Fibroblast of skin of abdomen (primary cell): ENCODE measurements at regions not wholly inside any gene's neighbourhood (a gene's known extent, or its start where the extent isn't known, plus 50 kb on each side); places are given as distances from the start of the nearest gene placed in this dataset.
"Not testable (repeated sequence)": the region's sequence is repeated elsewhere in the genome, so short reads cannot be mapped to it uniquely, and the experiment has no call there.

Experiments used
- DNase-seq: peaks from one replicate; pipeline ENCODE4 v3.0.0-alpha.2; 2013

DNA sequence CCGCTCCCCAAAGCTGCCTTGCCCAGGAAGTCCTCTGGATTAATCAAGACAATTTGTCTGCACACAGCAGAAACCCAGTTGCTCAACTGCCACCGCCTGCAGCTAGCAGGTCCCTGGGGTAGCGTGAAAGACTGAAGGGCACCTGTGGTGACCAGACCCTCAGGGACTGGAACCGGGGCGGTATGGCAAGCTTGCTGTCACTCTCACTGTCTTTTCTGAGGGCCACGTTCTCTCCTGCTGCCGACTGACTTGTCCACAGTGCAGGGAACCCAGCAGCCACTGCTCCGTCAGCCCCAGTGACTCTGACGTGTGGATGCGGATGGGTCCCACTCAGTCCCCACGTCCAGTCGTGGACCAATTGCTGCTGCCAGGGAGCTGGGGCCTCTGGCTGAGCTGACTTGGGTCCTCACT, 72.8 kb upstream of the PMEPA1 start:
- no peak for DNase-seq

DNA sequence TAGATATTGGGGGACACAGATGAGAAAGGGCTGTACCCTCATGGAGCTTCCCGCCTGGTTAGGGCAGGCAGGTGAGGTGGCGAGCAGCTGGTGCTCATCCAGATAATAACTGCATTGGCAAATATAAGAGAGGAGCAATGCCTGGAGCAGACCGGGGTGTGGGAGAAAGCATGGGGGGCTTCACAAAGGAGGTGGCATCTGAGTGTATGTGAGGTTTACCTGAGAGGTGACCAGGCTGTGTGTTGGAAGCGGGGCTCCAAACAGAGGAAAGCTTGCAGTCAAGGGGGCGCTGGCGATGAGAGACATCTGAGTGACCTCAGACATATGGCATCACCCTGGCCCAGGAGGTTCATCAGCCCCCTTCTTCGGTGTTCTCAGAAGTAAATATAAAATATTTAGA, 72.1 kb upstream of the PMEPA1 start:
- no peak for DNase-seq

DNA sequence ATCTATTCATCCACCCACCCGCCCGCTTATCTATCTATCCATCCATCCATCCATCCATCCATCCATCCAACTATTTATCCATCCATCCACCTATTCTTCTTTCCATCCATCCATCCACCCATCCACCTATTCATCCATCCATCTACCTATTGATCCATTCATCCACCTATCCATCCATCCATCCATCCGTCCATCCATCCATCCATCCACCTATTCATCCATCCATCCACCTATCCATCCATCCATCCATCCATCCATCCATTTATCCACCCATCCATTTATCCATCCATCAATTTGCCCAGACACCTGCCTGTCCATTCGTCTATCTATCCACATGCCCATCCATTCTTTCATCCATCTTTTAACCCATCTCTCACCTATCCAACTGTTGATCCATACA, 71.1 kb upstream of the PMEPA1 start:
- no peak for DNase-seq

DNA sequence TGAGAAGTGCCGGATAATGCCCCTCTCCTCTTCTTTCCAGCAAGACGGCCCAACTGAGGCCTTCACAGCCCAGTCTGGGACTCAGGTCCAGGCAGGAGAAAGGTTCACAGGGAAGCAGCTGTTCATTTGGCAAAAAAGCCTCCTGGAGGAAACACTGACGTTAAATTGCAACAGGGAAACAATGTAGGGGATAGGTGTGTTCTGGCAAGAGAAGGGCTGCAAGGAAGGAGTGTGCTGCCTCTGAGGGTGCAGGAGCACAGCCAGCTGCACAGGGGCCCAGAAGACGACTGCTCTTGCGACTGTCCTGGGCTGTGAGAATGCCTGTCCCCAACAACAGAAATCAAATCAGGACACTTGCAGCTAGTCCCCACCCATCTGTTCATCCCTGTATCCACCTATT, 70.6 kb upstream of the PMEPA1 start:
- DNase-seq, result no peak

DNA sequence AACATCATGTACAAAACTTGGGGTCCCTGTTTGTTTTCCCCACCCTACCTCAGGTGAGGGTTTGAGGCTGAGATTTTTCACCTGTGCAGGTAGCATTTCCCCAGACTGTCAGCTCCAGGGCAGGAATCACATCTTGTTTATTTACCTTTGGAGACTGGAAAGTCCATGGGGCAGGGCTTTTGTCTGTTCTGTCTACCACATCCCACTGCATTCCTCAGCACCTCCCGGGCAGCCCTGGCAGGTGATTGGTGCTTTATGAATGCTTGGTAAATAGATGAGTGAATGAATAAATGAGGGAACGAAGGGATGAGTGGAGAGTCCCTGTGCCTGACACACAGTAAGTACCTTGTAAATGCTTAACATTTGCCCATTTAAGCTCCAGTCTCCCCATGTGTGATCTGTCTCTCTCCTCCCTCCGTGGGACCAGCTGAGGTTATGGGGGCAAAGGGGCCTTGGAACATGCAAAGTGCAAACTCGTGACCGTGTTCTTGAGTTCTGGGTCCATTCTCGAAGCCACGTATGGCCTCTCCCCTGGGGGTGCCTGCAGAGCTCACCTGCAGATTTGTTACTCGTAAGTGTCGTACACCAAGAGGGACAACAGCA, 69.7 kb upstream of the PMEPA1 start:
- no peak for DNase-seq

DNA sequence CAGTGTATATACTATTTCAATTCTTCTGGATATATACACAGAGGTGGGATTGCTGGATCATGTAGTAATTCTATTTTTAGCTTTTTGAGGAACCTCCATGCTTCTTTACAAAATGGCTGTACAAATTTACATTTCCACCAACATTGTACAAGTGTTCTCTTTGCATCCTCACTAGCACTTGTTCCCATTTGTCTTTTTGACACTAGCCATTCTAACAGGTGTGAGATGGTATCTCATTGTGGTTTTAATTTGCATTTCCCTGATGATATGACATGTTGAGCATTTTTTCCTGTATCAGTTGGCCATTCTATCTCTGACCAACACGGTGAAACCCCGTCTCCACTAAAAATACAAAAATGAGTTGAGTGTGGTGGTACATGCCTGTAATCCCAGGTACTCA, 68.1 kb upstream of the PMEPA1 start:
- DNase-seq, result no peak

DNA sequence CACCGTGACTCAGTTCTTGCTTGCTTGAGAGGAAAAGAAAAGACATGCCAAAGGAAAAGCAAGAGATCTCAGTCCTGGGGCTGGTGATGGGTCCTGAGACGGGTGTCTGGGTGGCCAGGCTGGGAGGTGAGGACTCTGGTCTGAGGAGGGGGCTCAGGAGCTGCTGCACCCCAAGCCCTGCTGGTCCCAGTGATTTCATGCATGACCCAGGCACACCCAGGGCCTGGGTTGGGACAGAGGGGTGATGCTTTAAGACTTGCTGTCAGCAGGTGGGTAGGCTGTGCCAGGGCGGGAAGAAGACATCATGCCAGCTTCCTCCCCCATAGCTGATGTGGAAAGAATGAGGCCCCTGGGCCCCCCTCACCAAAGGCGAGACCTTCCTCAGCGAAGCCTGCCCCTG, 65.1 kb upstream of the PMEPA1 start:
- no peak for DNase-seq

DNA sequence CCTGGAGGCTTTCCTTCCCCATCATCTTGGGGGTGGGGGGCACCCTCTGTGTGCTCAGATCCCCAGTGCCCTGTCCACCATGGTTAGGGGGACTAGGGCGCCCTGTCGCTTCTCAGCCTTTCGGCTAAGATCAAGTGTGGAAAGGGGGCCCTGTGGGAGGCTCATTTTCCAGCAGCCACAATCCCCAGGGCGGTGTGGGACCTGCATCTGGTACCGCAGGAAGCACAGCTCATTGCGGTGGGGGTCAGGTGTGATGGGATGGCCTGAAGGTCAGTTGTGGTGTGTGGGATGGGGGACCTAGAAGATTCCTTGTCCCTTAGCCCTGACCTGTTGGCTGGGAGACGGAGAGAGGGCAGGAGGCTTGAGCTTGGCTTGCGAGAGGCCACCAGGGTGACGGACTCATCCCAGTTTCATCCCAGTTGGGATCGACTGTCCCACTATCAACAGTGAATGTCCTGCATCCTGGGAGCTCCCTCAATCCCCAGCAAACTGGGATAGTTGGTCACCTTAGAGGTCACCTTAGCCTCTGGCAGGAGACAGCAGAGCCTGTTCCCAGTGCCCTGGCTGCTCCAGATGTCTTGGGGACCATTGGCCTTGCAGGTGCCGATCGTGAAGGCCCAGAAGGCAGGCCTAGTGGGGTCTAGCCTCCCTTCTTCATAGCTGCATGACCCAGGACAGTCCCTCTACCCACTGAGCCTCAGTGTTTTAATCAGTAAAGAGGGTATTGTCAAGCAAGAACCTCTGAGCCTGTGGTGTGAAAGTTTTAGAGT, 64.5 kb upstream of the PMEPA1 start:
- DNase-seq, result no peak

DNA sequence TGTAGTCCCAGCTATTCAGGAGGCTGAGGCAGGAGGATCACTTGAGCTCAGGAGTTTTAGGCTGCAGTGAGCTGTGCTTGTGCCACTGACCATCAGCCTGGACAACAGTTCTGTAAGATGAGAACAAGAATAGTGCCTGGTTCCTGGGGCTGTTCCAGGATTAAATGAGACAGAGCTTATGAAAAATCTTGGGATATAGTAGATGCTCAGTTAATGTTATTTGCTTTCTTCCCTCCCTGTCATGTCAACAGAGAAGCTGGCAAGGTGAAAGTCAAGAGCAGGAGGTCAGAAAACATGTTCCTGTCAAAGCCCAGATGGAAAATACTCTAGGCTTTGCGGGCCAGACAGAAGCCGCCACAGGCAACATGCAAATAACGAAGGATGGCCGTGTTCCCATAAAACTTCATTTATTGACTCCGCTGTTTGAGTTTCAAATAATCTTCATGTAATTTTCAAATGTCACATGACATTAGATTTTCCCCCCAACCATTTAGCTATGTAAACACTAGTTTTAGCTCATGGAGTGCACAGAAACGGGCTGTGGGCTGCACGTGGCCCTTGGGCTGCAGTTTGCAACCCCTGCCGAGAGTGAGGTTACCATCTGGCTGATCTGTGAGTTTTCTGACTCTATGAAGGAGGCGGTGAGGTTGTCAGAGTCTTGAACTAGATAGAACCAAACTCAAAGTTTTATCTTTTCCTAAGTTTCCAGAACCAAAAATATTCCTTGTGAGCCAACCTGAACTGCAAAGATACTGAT, 63.4 kb upstream of the PMEPA1 start:
- DNase-seq, result no peak

DNA sequence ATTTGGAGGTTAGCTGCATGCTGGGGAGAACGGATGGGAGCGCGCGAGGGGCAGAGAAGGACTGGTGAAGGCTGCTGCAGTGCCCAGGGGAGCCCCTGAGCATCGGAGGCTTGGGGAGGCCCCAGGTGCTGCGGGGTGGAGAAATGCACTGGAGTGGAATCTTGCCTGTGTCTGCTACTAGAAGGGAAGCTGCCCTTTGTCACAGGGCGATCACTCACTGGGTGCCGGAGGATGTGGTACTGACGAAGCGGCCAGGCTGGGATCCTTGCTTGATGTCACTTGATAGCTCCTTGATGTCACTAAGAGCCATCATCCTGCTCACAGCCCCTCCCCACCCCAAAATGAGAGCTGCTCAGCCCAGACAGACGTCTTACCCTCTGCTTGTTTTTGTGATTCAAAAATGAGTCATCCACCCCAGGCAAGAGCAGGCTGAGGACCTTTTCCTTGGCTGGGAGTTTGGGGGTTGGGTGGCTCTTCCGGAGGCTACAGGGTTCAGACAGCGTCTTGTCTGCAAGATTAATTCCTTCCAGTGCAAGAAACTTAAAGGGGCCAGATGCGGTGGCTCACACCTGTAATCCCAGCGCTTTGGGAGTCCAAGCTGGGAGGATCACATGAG, 62.6 kb upstream of the PMEPA1 start:
- peak; percentile 87 for DNase-seq

DNA sequence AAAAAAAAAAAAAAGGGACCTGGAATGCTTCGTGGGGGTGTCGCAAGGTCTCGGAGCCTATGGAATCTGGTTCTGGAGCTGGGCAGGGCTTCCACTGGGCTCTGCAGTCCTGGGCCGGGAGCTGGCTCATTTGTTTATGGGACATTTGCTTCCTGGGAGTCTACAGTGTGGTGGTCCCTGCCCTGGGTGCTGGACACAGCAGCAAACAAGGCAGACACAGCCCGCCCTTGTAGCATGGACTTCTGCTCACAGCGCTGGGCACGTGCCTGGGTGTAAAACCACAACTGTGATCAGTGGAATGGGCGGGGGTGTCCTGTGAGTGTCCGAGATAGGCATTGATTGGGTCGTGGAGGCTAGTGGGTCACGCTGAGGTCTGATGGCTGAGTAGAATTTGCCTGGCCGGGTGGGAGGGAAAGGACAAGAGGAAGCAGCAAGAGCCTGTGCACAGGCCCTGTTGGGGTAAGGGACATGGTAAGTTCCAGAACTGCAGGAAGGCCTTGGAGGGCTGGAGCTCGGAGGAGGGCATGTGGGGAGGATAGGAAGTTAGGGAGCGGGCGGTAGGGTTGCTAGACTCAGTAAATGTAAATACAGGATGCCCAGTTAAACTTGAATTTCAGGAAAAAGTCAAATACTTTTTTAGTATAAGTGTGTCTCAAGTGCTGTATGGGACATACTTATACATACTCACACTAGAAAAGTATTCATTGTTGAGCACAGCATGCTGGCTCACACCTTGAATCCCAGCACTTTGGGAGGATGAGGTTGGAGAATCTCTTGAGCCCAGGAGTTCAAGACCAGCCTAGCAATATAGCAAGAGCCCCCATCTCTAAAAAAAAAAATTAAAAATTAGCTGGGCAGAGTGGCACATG, 61.3 kb upstream of the PMEPA1 start:
- DNase-seq, result no peak

DNA sequence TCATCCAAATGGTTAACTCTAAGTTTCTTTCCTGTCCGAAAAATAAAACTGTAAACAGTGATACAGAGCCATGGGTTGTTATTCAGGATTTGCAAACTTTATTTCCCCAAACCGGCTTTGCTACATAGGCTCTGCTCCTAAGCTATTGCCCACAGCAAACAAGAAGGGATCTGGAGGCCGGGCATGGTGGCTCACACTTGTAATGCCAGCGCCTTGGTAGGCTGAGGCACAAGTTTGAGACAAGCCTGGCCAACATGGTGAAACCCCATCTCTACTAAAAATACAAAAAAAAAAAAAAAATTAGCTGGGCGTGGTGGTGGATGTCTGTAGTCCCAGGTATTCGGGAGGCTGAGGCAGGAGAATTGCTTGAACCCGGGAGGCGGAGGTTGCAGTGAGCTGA, 60.6 kb upstream of the PMEPA1 start:
- not testable (repeated sequence) for DNase-seq

DNA sequence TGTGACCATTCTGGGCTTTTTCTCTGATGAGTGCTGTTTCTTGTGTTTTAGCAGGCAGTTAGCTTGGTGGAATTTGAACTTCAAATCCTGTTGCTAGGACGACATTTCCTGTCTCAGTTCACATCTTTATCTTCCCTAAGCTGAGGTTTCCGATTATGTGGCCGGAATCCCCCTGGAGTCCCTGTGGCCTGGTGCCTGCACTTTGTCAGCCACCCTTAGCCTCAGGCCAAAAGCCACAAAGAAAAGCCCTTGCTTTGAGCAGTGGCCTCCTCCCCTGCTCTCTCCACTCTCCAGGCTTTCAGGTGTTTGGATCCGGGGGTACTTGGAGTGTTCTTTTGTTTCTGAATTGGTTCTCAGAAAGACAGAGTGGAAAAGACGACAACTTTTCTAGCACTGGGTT, 59.9 kb upstream of the PMEPA1 start:
- DNase-seq, result no peak

DNA sequence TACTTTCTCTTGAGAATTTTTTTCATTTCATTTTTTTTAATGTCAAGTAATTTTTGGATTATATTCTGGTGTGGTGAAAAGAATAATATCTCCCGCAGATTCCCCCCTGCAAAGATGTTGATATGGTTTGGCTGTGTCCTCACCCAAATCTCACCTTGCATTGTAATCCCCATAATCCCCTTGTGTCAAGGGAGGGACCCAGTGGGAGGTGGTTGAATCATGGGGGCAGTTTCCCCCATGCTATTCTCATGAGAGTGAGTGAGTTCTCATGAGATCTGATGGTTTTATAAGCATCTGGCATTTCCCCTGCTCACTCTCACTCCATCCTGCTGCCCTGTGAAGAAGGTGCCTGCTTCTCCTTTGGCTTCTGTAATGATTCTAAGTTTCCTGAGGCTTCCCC, 58.7 kb upstream of the PMEPA1 start:
- DNase-seq, result no peak

DNA sequence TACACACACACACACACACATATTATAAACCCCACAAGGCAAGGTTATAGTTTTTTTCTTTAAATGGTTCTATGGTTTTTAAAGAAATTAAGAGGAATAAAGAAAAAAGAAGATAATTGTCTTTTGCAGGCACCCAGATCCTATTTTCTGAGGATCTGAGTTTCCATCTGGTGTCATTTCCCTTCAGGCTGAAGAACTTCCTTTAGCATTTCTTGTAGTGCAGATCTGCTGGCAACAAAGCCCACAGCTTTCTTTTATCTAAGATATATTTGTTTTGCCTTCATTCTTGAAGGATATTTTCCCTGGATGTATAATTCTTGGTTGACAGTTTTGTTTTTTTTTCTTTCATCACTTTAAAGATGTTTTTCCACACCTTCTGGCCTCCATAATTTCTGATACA, 57.6 kb upstream of the PMEPA1 start:
- DNase-seq, result no peak

DNA sequence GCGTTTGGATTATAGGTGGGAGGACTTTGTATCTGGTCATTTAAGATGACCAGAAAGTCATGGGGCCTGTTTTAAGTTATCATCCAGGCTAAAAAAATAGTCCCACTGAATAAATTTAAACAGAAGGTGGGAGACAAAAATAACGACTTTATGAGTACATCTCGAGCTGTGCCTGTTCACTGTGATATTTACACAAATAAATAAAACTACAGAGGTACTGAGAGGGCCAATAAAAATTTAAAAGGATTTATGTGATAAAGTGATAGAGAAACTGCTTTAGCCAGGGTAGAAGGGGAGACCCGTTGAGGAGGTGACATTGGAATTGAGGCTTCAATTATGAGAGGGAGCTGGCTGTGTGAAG, 53.4 kb upstream of the PMEPA1 start:
- no peak for DNase-seq

DNA sequence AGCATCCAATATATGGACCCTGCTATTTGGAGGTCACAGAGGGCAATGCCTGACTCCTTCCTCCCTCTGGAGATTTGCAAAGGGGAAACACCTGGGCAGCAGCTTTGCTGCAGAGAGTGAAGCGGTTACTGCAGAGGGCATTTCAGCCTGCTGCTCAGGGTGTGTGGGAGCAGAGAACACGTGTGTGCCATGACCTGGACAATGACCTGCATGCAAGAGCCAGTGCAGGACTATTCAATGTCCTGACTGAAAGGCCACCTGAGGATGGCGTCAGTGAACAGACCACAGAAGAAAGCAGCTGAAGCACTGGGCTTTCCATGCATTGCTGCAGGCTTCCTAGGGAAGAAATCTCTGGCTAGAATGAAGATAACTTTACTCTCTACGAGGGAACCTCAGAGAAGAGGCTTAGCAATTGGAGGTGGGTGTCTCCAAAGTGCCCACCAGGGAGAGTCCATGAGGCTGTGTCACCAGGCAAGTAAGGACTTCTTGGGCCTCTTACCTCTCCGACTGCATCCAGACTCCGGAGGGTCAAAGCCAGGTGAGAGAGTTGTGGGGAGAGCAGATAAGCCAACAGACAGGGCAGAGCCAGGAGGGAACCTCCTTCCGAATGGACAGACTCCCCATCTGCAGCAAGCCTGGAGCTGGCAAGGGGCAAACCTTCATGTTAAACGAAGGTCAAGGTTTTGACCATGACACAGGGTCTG, 52.9 kb upstream of the PMEPA1 start:
- DNase-seq, result no peak

DNA sequence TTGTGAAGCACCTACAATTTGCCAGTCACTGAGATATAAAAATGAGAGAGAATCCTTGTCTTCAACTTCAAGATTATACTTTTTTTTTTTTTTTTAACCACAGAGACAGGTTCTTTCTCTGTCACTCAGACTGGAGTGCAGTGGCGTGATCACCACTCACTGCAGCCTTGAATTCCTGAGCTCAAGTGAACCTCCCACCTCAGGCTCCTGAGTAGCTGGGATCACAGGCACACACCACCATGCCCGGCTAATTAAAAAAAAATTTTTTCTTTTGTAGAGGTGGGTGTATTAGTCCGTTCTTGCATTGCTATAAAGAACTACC, 51.6 kb upstream of the PMEPA1 start:
- no peak for DNase-seq

DNA sequence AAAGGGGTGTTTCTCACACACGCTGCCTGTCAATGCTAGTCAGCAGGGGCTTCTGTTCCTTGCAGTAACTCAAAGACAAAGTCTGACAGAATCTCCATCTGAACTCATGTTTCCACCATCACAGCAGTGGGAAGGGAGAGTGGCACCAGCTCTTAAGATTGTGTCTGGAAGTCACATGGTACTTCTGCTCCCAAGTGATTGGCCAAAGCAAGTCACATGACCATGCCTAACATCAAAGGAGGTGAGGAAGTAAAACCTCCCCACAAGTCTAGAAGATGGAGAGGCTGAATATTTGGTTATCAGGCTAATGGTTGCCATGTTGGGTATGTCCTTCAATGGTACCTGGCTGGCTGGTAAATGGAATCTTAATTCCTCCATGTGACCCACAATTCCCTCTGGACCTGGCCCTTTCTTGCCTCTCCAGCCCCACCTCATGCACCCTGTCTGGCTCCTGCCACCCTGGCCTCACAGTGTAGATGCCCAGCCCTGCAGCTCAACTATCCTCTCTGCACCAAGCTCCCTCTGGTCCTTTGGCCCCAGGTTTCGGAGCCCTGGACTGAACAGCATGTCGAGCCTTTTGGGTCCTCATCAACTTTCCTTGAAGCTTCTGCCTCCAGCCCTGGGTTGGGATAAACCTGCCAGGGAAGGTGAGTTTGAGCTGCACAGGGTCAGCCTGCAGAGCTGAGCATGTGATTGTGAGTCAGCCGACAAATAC, 51.0 kb upstream of the PMEPA1 start:
- no peak for DNase-seq

DNA sequence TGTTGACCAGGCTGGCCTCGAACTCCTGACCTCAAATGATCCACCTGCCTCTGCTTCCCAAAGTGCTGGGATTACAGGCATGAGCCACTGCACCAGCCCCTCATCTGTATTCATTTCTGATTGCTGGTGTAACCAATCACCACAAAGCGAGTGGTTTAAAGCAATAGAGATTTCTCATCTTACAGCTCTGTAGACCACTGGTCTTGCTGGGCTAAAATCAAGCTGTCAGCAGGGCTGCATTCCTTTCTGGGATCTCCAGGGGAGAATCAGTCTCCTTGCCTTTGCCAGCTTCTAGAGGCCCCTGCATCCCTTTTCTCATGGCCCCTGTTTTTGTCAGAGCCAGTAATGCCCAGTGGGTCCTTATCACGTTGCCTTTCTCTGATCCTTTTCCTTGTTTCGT, 49.9 kb upstream of the PMEPA1 start:
- DNase-seq, result no peak
